ENCODE measurements at regions not wholly inside any gene's neighbourhood (a gene's known extent, or its start where the extent isn't known, plus 50 kb on each side); places are given as distances from the start of the nearest gene placed in this dataset.

DNA sequence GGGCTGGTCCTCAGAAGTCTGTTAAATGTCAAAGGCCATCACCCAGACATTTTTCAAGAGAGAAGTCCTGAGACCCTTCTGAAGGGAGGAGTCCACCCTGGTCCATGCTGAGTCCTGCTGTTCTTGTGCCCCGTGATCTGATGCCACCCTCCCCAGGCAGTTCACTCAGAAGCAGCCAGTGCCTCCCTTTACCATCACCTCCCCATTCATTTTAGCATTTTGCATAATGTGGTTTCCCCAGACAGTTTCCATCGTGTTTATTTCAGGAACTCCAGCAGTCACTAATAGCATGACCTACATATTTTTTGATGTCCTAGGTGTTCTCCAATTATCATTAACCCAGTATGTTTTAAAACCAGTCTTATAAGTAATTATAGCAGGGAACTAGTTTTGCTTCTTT, 353.0 kb upstream of the CDH5 start:
- TF ChIP-seq NFRKB (IDR thresholded peaks at IDR 0.05) (no peak), FOXA1 (IDR thresholded peaks at IDR 0.05) (no peak)

Data from HEK293T (cell line).